ENCODE measurements at regions not wholly inside any gene's neighbourhood (a gene's known extent, or its start where the extent isn't known, plus 50 kb on each side); places are given as distances from the start of the nearest gene placed in this dataset.

GRCh38 chr15:29361560-29361959, 91.9 kb upstream of the NSMCE3 start:
- no peak overlapping the region for H3K27ac ChIP-seq
- intact Hi-C loops (cut with DNase I; ENCODE audit: low total_unique reads) (no loop called here), in situ Hi-C loops (cut with MboI; ENCODE audit: low sequenced_read_pairs in 4 of 4) (no loop called here)
- H3K4me3 ChIP-seq, result no peak overlapping the region
- H3K9me3 ChIP-seq, result no peaks in the 10 kb centered on the region
- H3K27me3 ChIP-seq, result no peaks in the 10 kb centered on the region
- ATAC-seq (no peak), DNase-seq (no peak)
- TF ChIP-seq CTCF (IDR thresholded peaks at IDR 0.05 in 4 of 5, conservative IDR thresholded peaks at IDR 0.05 in 1 of 5), result no peak
- TF ChIP-seq POLR2A (IDR thresholded peaks at IDR 0.05), result no peak
- no peaks in the 10 kb centered on the region for H3K4me1 ChIP-seq
- no peaks in the 10 kb centered on the region for H3K36me3 ChIP-seq

- DNase-seq (no peak), ATAC-seq (no peak)
- H3K4me1 ChIP-seq, result no peaks in the 10 kb centered on the region
- H3K27me3 ChIP-seq, result no peaks in the 10 kb centered on the region
- in situ Hi-C loops (cut with MboI; ENCODE audit: low sequenced_read_pairs in 4 of 4) (no loop called here), intact Hi-C loops (cut with DNase I; ENCODE audit: low total_unique reads) (no loop called here)
- no peak overlapping the region for H3K27ac ChIP-seq
- no peaks in the 10 kb centered on the region for H3K9me3 ChIP-seq
- H3K4me3 ChIP-seq, result no peak overlapping the region
- TF ChIP-seq POLR2A (IDR thresholded peaks at IDR 0.05) (no peak), CTCF (IDR thresholded peaks at IDR 0.05 in 4 of 5, conservative IDR thresholded peaks at IDR 0.05 in 1 of 5) (no peak)
- no peaks in the 10 kb centered on the region for H3K36me3 ChIP-seq
These were observed 90.5 kb upstream of the NSMCE3 start for GRCh38 chr15:29360152-29360551.

GRCh38 chr15:29356786-29357185, 87.2 kb upstream of the NSMCE3 start:
- H3K27ac ChIP-seq, result no peak overlapping the region
- no peaks in the 10 kb centered on the region for H3K27me3 ChIP-seq
- no peak for DNase-seq
- H3K4me1 ChIP-seq, result no peaks in the 10 kb centered on the region
- no peak for ATAC-seq
- no peak for TF ChIP-seq CTCF (IDR thresholded peaks at IDR 0.05 in 4 of 5, conservative IDR thresholded peaks at IDR 0.05 in 1 of 5)
- no peak for TF ChIP-seq POLR2A (IDR thresholded peaks at IDR 0.05)
- in situ Hi-C loops (cut with MboI; ENCODE audit: low sequenced_read_pairs in 4 of 4) (no loop called here), intact Hi-C loops (cut with DNase I; ENCODE audit: low total_unique reads) (no loop called here)
- H3K36me3 ChIP-seq, result no peaks in the 10 kb centered on the region
- H3K4me3 ChIP-seq, result no peak overlapping the region
- no peaks in the 10 kb centered on the region for H3K9me3 ChIP-seq

- Histone ChIP-seq H3K4me1 (no peaks in the 10 kb centered on the region), H3K27me3 (no peaks in the 10 kb centered on the region), H3K9me3 (no peaks in the 10 kb centered on the region), H3K27ac (no peak overlapping the region), H3K4me3 (no peak overlapping the region), H3K36me3 (no peaks in the 10 kb centered on the region)
- no peak for DNase-seq
- TF ChIP-seq CTCF (IDR thresholded peaks at IDR 0.05 in 4 of 5, conservative IDR thresholded peaks at IDR 0.05 in 1 of 5) (no peak), POLR2A (IDR thresholded peaks at IDR 0.05) (no peak)
- intact Hi-C loops (cut with DNase I; ENCODE audit: low total_unique reads), result no loop called here
- in situ Hi-C loops (cut with MboI; ENCODE audit: low sequenced_read_pairs in 4 of 4), result no loop called here
- no peak for ATAC-seq
These were observed 85.9 kb upstream of the NSMCE3 start for GRCh38 chr15:29355477-29355876.

- Histone ChIP-seq H3K4me1 (no peaks in the 10 kb centered on the region), H3K27ac (no peak overlapping the region), H3K36me3 (no peaks in the 10 kb centered on the region), H3K4me3 (no peak overlapping the region), H3K27me3 (no peaks in the 10 kb centered on the region), H3K9me3 (no peaks in the 10 kb centered on the region)
- in situ Hi-C loops (cut with MboI; ENCODE audit: low sequenced_read_pairs in 4 of 4), result no loop called here
- TF ChIP-seq CTCF (IDR thresholded peaks at IDR 0.05 in 4 of 5, conservative IDR thresholded peaks at IDR 0.05 in 1 of 5) (no peak), POLR2A (IDR thresholded peaks at IDR 0.05) (no peak)
- DNase-seq (no peak), ATAC-seq (no peak)
- intact Hi-C loops (cut with DNase I; ENCODE audit: low total_unique reads), result no loop called here
These were observed 82.8 kb upstream of the NSMCE3 start for GRCh38 chr15:29352402-29352801.
